DOHH2 (cell line): ENCODE measurements at regions not wholly inside any gene's neighbourhood (a gene's known extent, or its start where the extent isn't known, plus 50 kb on each side); places are given as distances from the start of the nearest gene placed in this dataset.

Source experiments
- EZH2phosphoT487 ChIP-seq: fragments of 200-600 bp; sonication (generic); IDR thresholded peaks from 2 replicates; pipeline ENCODE4 v1.6.1; 2017; ENCODE audit warnings: borderline replicate concordance, mild to moderate bottlenecking, antibody characterized with exemption, low read length, moderate library complexity, mixed read lengths
- TF ChIP-seq, protein P1 (sequence below): fragments of 200-600 bp; sonication (generic); IDR thresholded peaks from one replicate; pipeline ENCODE4 v1.5.1; 2014; ENCODE audit warnings: antibody characterized with exemption, mild to moderate bottlenecking, low read depth, low read length; ENCODE audit not compliant: poor library complexity, severe bottlenecking

DNA sequence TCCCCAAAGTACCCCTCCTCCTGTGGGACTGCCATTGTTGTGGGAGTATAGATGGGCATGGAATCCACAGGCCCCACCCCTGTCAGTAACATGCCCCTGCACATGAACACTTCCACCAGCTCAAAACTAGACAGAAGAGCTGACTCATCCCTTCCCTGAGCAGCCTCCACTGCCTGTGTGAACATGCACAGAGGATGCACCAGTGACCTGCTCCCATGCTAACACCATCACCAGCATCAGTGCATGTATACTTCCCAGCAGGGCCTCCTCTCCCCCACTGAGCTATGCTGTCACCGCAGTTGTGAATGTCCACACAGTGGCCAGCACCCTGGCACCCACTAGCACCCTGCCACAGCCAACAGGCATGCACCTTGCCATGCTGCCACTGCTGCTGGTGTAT lies 939.8 kb downstream of the EFNA5 start:
- TF ChIP-seq, protein P1, sequence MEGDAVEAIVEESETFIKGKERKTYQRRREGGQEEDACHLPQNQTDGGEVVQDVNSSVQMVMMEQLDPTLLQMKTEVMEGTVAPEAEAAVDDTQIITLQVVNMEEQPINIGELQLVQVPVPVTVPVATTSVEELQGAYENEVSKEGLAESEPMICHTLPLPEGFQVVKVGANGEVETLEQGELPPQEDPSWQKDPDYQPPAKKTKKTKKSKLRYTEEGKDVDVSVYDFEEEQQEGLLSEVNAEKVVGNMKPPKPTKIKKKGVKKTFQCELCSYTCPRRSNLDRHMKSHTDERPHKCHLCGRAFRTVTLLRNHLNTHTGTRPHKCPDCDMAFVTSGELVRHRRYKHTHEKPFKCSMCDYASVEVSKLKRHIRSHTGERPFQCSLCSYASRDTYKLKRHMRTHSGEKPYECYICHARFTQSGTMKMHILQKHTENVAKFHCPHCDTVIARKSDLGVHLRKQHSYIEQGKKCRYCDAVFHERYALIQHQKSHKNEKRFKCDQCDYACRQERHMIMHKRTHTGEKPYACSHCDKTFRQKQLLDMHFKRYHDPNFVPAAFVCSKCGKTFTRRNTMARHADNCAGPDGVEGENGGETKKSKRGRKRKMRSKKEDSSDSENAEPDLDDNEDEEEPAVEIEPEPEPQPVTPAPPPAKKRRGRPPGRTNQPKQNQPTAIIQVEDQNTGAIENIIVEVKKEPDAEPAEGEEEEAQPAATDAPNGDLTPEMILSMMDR, result no peak
- no peak for TF ChIP-seq EZH2phosphoT487
